A673 (cell line): ENCODE measurements at regions not wholly inside any gene's neighbourhood (a gene's known extent, or its start where the extent isn't known, plus 50 kb on each side); places are given as distances from the start of the nearest gene placed in this dataset.

Experiments
- BruUV-seq: library from RNA; stranded (reverse); fragments of 400-500 nt; replicated peaks from 2 replicates; lab custom pipeline; 2021; lab: Mats Ljungman, UMichigan
- CTCF ChIA-PET: fragments of 300-600 bp; sonication (Branson Sonifier 250); formaldehyde crosslinking; loops from one replicate; lab custom pipeline; 2022; ENCODE audit warnings: antibody characterized with exemption; lab: Charles Lee
- POLR2A ChIA-PET: fragments of 300-600 bp; sonication (Branson Sonifier 250); formaldehyde crosslinking; loops from one replicate; lab custom pipeline; 2022; ENCODE audit warnings: antibody characterized with exemption; ENCODE audit not compliant: low non-redundant PET; lab: Charles Lee
- DNase-seq: peaks from one replicate; pipeline ENCODE4 v3.0.0-alpha.2; 2015; ENCODE audit warnings: low spot score
- H3K27ac ChIP-seq: fragments of 200-600 bp; sonication (generic); 2 replicates; pipeline ENCODE4 v1.5.1; 2016; ENCODE audit warnings: mixed run types, low read depth, mild to moderate bottlenecking, mixed read lengths, antibody characterized with exemption, low read length; ENCODE audit not compliant: poor library complexity, severe bottlenecking
- H3K27me3 ChIP-seq: fragments of 200-600 bp; sonication (generic); replicated peaks from 2 replicates; pipeline ENCODE4 v1.6.1; 2017; ENCODE audit warnings: mixed run types, low read depth, mild to moderate bottlenecking, mixed read lengths, antibody characterized with exemption, low read length; ENCODE audit not compliant: insufficient read depth, poor library complexity
- H3K36me3 ChIP-seq: fragments of 200-600 bp; sonication (generic); 2 replicates; pipeline ENCODE4 v1.6.1; 2016; ENCODE audit warnings: mixed run types, mild to moderate bottlenecking, mixed read lengths, antibody characterized with exemption, low read length; ENCODE audit not compliant: insufficient read depth, poor library complexity, severe bottlenecking
- H3K4me1 ChIP-seq: fragments of 200-600 bp; sonication (generic); 2 replicates; pipeline ENCODE4 v1.6.1; 2017; ENCODE audit warnings: mixed run types, mild to moderate bottlenecking, mixed read lengths, antibody characterized with exemption, low read length; ENCODE audit not compliant: insufficient read depth, poor library complexity, severe bottlenecking
- H3K4me3 ChIP-seq: fragments of 200-600 bp; sonication (generic); 2 replicates; pipeline ENCODE4 v1.5.1; 2016; ENCODE audit warnings: low read depth, mixed run types, mild to moderate bottlenecking, mixed read lengths, low read length; ENCODE audit not compliant: poor library complexity, severe bottlenecking
- H3K9me3 ChIP-seq: fragments of 200-600 bp; sonication (generic); 2 replicates; pipeline ENCODE4 v1.6.1; 2016; ENCODE audit warnings: mixed run types, low read depth, mild to moderate bottlenecking, mixed read lengths, antibody characterized with exemption, low read length; ENCODE audit not compliant: poor library complexity, severe bottlenecking
- EZH2 ChIP-seq: fragments of 200-600 bp; sonication (generic); IDR thresholded peaks from 2 replicates; pipeline ENCODE4 v1.6.1; 2017; ENCODE audit warnings: borderline replicate concordance, low read depth, mild to moderate bottlenecking, mixed read lengths, antibody characterized with exemption, low read length; ENCODE audit not compliant: poor library complexity, severe bottlenecking
- intact Hi-C: fragments of 100-400 bp; cut with micrococcal nuclease; formaldehyde crosslinking; loops from one replicate; pipeline ENCODE4 v1.10.0; 2022; ENCODE audit not compliant: unreplicated experiment
- TF ChIP-seq, protein P1 (sequence below): fragments of 300-800, 200-600 bp; sonication (generic); conservative IDR thresholded peaks from 2 replicates; pipeline ENCODE4 v1.5.1; 2017; ENCODE audit warnings: low read depth, mild to moderate bottlenecking, antibody characterized with exemption, low read length, moderate library complexity, mixed read lengths

DNA sequence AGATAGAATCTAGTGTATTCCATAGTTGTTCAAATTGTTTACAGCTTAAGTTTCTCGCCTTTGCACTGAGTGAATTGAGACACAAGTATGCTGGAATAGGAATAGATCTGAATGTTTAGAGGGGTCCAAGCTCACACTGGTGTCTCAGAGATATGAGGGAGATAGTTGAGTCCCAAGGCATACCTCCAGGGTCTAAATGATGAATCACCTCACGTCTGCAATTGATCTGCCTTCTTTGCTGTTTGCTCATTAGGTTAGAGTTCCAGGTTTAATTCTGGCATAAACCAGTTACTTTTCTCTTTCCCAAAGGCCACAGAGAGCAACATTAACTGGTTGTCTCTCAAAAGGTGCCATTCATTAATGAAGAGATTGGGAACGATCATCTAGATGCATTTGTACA lies 106.3 kb upstream of the MME start:
- DNase-seq = no peak
- Histone ChIP-seq H3K27ac (no peak overlapping the region), H3K4me3 (no peak overlapping the region), H3K9me3 (no peaks in the 10 kb centered on the region), H3K36me3 (no peaks in the 10 kb centered on the region), H3K4me1 (no peaks in the 10 kb centered on the region), H3K27me3 (no peaks in the 10 kb centered on the region)
- no TSS peak for BruUV-seq
- CTCF ChIA-PET = interaction anchor here (0.5 kb wide), 1 partner anchor 35 kb away, joined by 6 read pairs; no protein-coding TSS in a partner anchor
- POLR2A ChIA-PET = no interaction called here
- intact Hi-C loops = no loop called here
- no peak for TF ChIP-seq EZH2
- TF ChIP-seq, protein P1, sequence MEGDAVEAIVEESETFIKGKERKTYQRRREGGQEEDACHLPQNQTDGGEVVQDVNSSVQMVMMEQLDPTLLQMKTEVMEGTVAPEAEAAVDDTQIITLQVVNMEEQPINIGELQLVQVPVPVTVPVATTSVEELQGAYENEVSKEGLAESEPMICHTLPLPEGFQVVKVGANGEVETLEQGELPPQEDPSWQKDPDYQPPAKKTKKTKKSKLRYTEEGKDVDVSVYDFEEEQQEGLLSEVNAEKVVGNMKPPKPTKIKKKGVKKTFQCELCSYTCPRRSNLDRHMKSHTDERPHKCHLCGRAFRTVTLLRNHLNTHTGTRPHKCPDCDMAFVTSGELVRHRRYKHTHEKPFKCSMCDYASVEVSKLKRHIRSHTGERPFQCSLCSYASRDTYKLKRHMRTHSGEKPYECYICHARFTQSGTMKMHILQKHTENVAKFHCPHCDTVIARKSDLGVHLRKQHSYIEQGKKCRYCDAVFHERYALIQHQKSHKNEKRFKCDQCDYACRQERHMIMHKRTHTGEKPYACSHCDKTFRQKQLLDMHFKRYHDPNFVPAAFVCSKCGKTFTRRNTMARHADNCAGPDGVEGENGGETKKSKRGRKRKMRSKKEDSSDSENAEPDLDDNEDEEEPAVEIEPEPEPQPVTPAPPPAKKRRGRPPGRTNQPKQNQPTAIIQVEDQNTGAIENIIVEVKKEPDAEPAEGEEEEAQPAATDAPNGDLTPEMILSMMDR = no peak

DNA sequence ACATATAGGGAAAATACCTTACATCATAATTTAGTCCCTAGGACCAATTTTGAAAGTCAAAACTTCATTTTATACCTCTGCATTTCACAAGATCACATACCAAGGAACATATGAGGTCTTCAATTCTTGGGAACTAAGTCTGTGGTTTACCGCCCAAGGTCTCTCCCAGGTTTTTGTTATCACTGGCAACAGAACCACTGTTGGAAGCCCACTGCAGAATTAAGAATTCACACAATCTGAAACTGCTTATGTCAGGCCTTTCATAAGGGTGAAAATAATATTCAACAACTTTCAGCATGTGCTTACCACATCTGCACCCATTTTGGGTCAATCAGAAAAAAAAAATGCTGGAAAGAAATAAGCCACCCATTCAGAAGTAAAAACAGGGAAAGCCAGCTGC lies 107.2 kb upstream of the MME start:
- H3K4me1 ChIP-seq = no peaks in the 10 kb centered on the region
- no peak overlapping the region for H3K27ac ChIP-seq
- H3K27me3 ChIP-seq = no peaks in the 10 kb centered on the region
- no peak for DNase-seq
- no peaks in the 10 kb centered on the region for H3K9me3 ChIP-seq
- TF ChIP-seq, protein P1 = no peak
- ChIA-PET CTCF (no interaction called here), POLR2A (no interaction called here)
- H3K36me3 ChIP-seq = no peaks in the 10 kb centered on the region
- no TSS peak for BruUV-seq
- no peak overlapping the region for H3K4me3 ChIP-seq
- intact Hi-C loops = no loop called here

DNA sequence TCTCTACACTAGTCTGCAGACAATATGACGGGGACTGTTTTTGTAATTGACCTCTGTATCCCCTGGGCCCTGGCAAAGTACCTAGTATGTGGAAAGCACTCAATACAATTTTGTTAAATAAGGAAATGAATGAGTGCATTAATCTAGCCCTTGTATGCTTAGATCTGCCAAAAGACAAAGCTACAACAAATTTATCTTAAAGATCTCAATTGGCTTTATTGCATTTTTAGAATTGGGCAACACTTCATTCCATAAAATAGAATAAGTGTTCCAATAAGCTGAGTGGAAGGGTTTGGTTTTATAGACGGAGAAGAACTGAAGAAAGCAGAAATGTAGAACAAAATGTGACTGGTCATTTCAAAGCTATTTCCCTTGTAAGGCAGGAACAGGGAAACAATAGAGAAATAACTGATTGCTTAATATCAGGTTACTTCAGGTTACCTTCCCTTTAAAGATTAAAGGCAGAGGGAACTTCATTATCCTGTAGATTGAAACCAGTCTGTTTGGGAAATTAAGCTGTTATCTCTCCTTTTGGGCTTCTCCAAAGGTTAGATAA lies 108.3 kb upstream of the MME start:
- CTCF ChIA-PET = no interaction called here

More for the DNA sequence above, 108.3 kb upstream of the MME start:
- DNase-seq = no peak
- no peak overlapping the region for H3K27ac ChIP-seq
- no peaks in the 10 kb centered on the region for H3K4me1 ChIP-seq
- H3K27me3 ChIP-seq = no peaks in the 10 kb centered on the region
- no TSS peak for BruUV-seq
- intact Hi-C loops = no loop called here
- TF ChIP-seq, protein P1 = no peak
- no peak for TF ChIP-seq EZH2
- H3K36me3 ChIP-seq = no peaks in the 10 kb centered on the region
- H3K4me3 ChIP-seq = no peak overlapping the region
- POLR2A ChIA-PET = no interaction called here
- no peaks in the 10 kb centered on the region for H3K9me3 ChIP-seq
